C1 segment of cervical spinal cord (tissue), 14 donors: ENCODE measurements at regions not wholly inside any gene's neighbourhood (a gene's known extent, or its start where the extent isn't known, plus 50 kb on each side); places are given as distances from the start of the nearest gene placed in this dataset.

ENCODE experiments used
- DNase-seq, 14 donors: peaks; one replicate each; lab custom pipeline; 2025; lab: John Stamatoyannopoulos, UW

- DNase-seq, result no peak
Measured at GRCh38 chr10:83577421-83577820, 561.9 kb upstream of the GHITM start.

- no peak for DNase-seq
Measured at GRCh38 chr10:83580373-83581012, 558.8 kb upstream of the GHITM start.

- no peak for DNase-seq
Measured at GRCh38 chr10:83582407-83583095, 556.8 kb upstream of the GHITM start.

- no peak for DNase-seq
Measured at GRCh38 chr10:83585686-83586085, 553.6 kb upstream of the GHITM start.

GRCh38 chr10:83592337-83592935, 546.9 kb upstream of the GHITM start:
- no peak for DNase-seq

GRCh38 chr10:83603708-83604107, 535.6 kb upstream of the GHITM start:
- no peak for DNase-seq

GRCh38 chr10:83605783-83606630, 533.3 kb upstream of the GHITM start:
- DNase-seq, result no peak

- DNase-seq, result no peak
Measured at GRCh38 chr10:83607959-83608745, 531.2 kb upstream of the GHITM start.

- DNase-seq, result no peak
Measured at GRCh38 chr10:83612050-83612449, 527.3 kb upstream of the GHITM start.

- DNase-seq, result no peak
Measured at GRCh38 chr10:83612746-83613145, 526.6 kb upstream of the GHITM start.

- DNase-seq, result no peak
Measured at GRCh38 chr10:83617172-83617571, 522.1 kb upstream of the GHITM start.

- no peak for DNase-seq
Measured at GRCh38 chr10:83617692-83618545, 521.4 kb upstream of the GHITM start.

GRCh38 chr10:83625831-83626360, 513.4 kb upstream of the GHITM start:
- DNase-seq, result no peak

GRCh38 chr10:83632701-83633100, 506.6 kb upstream of the GHITM start:
- DNase-seq, result no peak

GRCh38 chr10:83633547-83633946, 505.8 kb upstream of the GHITM start:
- no peak for DNase-seq

- DNase-seq, result no peak
Measured at GRCh38 chr10:83636826-83637225, 502.5 kb upstream of the GHITM start.

GRCh38 chr10:83647526-83647925, 491.8 kb upstream of the GHITM start:
- DNase-seq, result no peak

- no peak for DNase-seq
Measured at GRCh38 chr10:83648201-83648600, 491.1 kb upstream of the GHITM start.

- DNase-seq, result no peak
Measured at GRCh38 chr10:83649471-83649870, 489.8 kb upstream of the GHITM start.

- DNase-seq, result no peak
Measured at GRCh38 chr10:83654689-83655088, 484.6 kb upstream of the GHITM start.
